HUES6 (cell line): ENCODE measurements at regions not wholly inside any gene's neighbourhood (a gene's known extent, or its start where the extent isn't known, plus 50 kb on each side); places are given as distances from the start of the nearest gene placed in this dataset.

Source experiments
- H3K27ac ChIP-seq: 2 replicates; pipeline ENCODE4 v1.7.0; 2013; ENCODE audit warnings: low read depth, mild to moderate bottlenecking, low read length, inconsistent platforms
- H3K27me3 ChIP-seq: 2 replicates; pipeline ENCODE4 v1.6.1; 2013; ENCODE audit warnings: low read length; ENCODE audit not compliant: control insufficient read depth, insufficient read depth
- H3K36me3 ChIP-seq: 2 replicates; pipeline ENCODE4 v1.6.1; 2013; ENCODE audit warnings: low read length; ENCODE audit not compliant: control insufficient read depth, insufficient read depth
- H3K4me1 ChIP-seq: 2 replicates; pipeline ENCODE4 v1.6.1; 2013; ENCODE audit warnings: low read length; ENCODE audit not compliant: control insufficient read depth, insufficient read depth
- H3K4me3 ChIP-seq: 2 replicates; pipeline ENCODE4 v1.5.1; 2013; ENCODE audit warnings: low read depth, low read length
- H3K9ac ChIP-seq: one replicate; pipeline ENCODE4 v1.6.1; 2013; ENCODE audit warnings: mild to moderate bottlenecking, low read length
- H3K9me3 ChIP-seq: 2 replicates; pipeline ENCODE4 v1.6.1; 2013; ENCODE audit warnings: low read depth, low read length; ENCODE audit not compliant: control insufficient read depth, insufficient read depth

DNA sequence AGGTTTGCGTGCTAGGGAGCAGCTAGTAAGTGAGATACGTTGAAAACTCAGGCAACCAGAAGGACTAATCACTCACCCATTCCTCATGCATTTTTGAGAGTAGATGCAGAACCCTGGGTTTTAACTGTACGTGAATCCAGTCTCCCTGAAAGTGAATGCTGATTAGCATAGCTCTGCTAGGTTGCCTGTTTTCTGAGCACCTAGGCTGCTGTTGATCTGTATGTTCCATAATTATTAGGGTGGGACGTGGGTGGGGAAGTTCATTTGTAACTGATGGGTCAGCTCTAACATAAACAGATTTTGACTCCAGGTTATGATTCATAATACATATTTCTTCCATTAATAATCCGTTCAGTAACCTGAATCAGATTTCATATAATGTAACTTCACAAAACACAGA, 379.0 kb upstream of the FANCL start:
- H3K27me3 ChIP-seq = no peaks in the 10 kb centered on the region
- H3K4me1 ChIP-seq = no peaks in the 10 kb centered on the region
- H3K4me3 ChIP-seq = no peak overlapping the region
- no peaks in the 10 kb centered on the region for H3K36me3 ChIP-seq
- H3K9ac ChIP-seq = no peak overlapping the region
- no peak overlapping the region for H3K27ac ChIP-seq
- H3K9me3 ChIP-seq = no peaks in the 10 kb centered on the region

DNA sequence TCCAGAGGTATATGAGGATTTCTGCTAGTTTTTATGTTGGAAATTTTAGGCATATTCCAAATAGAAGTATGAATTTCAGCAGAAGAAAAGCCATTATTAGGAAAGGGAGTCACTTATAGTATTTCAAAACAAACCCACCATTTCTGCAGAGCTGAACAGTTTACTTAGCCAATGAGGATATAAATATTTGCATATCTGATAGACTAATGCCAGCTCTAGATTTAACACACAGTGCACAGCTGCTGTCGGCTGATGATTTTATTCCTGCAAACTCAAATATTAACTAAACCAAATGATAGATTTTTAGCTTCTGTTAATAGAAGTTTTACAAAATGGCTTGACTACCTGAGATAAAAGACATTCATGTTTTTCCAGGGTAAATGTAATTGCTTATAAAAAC, 375.8 kb upstream of the FANCL start:
- H3K27me3 ChIP-seq = no peaks in the 10 kb centered on the region
- no peak overlapping the region for H3K4me3 ChIP-seq
- H3K4me1 ChIP-seq = no peaks in the 10 kb centered on the region
- H3K9ac ChIP-seq = no peak overlapping the region
- no peak overlapping the region for H3K27ac ChIP-seq
- H3K9me3 ChIP-seq = no peaks in the 10 kb centered on the region
- H3K36me3 ChIP-seq = no peaks in the 10 kb centered on the region

DNA sequence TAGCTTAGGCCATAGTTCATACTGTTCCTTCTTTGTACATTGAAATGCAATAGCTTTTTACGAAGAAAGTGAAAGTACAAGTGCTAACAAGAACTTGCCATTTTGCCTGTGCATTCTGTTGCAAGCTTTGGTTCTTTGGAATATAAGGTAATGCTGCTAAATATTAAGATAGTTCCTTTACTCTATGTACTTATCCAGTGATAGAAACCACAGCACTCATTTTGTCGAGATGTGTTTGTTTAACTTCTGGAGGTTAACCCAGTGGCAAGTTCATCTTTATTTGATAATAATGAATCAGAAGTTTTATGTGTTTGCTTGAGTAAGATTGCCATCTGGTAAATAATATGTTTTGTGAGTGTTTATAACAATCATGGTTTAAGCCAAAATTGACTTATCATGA, 373.1 kb upstream of the FANCL start:
- Histone ChIP-seq H3K9me3 (no peaks in the 10 kb centered on the region), H3K9ac (no peak overlapping the region), H3K36me3 (no peaks in the 10 kb centered on the region), H3K4me3 (no peak overlapping the region), H3K27ac (no peak overlapping the region), H3K27me3 (no peaks in the 10 kb centered on the region), H3K4me1 (no peaks in the 10 kb centered on the region)

DNA sequence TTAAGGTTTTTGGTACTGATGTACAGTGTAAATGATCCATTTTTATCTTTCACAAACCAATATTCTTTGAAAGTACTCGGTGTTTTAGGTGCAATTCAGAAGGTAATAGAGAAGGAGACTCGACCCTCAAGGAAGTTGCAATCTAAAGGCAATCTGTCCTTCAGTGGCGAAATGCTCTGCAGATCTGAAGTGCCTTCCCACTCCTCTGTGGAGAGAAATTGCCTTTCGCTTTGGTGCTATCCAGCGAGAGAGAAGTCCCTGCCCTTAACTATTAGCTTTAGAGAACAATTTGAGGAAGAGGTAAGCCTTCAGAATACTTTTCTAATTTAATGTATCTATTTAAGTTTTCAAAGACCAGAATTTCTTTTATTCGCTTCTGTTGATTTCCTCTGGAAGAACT, 371.8 kb upstream of the FANCL start:
- H3K9me3 ChIP-seq = no peaks in the 10 kb centered on the region
- H3K36me3 ChIP-seq = no peaks in the 10 kb centered on the region
- H3K9ac ChIP-seq = no peak overlapping the region
- no peak overlapping the region for H3K27ac ChIP-seq
- H3K4me1 ChIP-seq = no peaks in the 10 kb centered on the region
- no peak overlapping the region for H3K4me3 ChIP-seq
- no peaks in the 10 kb centered on the region for H3K27me3 ChIP-seq

DNA sequence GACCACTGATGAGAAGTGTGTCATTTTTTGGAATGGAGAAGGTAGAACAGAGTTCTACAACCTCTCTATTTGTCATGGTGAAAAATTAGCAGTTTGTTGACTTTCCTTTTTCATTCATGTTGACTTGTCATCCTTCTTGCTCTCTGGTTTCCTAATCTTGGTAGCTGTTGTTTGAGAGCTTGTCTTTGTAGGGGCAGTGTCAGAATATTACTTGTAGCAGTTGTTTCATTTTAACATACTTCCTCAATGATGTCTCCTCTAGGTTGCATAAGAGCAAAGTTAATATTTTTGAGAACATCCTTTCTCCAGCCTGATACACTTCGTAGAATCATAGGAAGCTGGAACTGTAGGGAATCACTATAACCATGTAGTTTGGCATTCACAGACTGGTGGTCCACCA, 368.2 kb upstream of the FANCL start:
- no peak overlapping the region for H3K9ac ChIP-seq
- no peak overlapping the region for H3K27ac ChIP-seq
- H3K9me3 ChIP-seq = no peaks in the 10 kb centered on the region
- no peaks in the 10 kb centered on the region for H3K27me3 ChIP-seq
- H3K4me1 ChIP-seq = no peaks in the 10 kb centered on the region
- H3K36me3 ChIP-seq = no peaks in the 10 kb centered on the region
- no peak overlapping the region for H3K4me3 ChIP-seq

DNA sequence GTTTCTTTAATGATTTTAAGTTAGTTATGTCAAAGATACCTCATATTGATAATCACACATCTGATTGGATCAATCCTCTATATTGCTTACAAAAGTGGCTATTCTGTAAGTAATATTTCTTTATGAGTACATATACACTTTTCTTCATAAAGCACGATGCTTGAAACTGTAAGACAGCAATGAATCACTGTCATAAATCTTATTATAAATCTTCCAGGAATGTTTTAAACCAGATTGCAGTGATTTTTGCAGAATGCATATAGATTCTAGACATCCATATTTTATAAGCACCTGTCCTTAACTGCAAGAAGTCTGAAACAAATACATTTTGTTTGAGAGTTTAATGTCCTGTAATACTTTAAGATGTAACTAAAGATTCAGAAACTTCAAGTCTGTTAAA, 367.0 kb upstream of the FANCL start:
- H3K9ac ChIP-seq = no peak overlapping the region
- H3K4me3 ChIP-seq = no peak overlapping the region
- no peaks in the 10 kb centered on the region for H3K36me3 ChIP-seq
- H3K9me3 ChIP-seq = no peaks in the 10 kb centered on the region
- no peak overlapping the region for H3K27ac ChIP-seq
- no peaks in the 10 kb centered on the region for H3K27me3 ChIP-seq
- no peaks in the 10 kb centered on the region for H3K4me1 ChIP-seq

DNA sequence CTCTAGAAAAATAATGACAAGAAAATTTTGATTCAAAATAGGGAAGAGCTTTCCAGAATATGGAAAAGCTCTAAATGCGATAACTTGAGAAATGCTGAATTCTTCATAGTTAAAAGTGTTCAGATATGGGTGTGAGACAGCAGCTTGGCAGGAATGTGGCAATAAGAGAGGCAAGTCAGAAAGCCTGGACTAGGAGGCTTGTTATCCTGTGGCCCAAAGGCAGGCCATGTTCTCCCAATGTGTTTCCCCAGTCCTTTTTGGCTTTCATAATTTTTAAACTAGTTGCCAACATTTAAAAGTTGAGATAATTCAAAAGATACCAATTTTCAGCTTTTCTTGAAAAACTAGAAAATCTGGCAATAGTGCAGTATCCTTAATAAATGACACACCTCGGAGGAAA, 366.3 kb upstream of the FANCL start:
- Histone ChIP-seq H3K9ac (no peak overlapping the region), H3K27ac (no peak overlapping the region)

DNA sequence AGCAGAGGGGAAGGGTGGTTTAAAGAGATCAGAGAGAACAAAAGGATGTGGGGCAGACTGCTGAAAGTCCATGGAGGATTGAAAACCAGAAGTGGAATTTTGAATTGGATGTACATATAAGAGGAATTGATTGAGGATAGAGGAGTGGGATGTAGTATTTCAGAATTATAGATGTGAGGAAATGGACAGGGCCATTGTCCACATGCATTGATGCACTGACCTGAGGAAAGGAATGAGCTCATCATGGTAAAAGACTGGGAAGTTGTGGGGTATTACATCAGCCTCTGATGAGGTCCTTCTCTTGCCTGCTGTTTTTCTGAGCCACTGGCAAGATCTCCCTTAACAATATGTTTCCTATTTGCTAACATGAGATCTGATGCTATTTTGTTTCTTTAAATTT, 365.7 kb upstream of the FANCL start:
- Histone ChIP-seq H3K27me3 (no peaks in the 10 kb centered on the region), H3K27ac (no peak overlapping the region), H3K4me1 (no peaks in the 10 kb centered on the region), H3K9me3 (no peaks in the 10 kb centered on the region), H3K9ac (no peak overlapping the region), H3K4me3 (no peak overlapping the region), H3K36me3 (no peaks in the 10 kb centered on the region)

More for the DNA sequence above, 366.3 kb upstream of the FANCL start:
- H3K4me1 ChIP-seq = no peaks in the 10 kb centered on the region
- no peak overlapping the region for H3K4me3 ChIP-seq
- no peaks in the 10 kb centered on the region for H3K27me3 ChIP-seq
- no peaks in the 10 kb centered on the region for H3K9me3 ChIP-seq
- H3K36me3 ChIP-seq = no peaks in the 10 kb centered on the region

DNA sequence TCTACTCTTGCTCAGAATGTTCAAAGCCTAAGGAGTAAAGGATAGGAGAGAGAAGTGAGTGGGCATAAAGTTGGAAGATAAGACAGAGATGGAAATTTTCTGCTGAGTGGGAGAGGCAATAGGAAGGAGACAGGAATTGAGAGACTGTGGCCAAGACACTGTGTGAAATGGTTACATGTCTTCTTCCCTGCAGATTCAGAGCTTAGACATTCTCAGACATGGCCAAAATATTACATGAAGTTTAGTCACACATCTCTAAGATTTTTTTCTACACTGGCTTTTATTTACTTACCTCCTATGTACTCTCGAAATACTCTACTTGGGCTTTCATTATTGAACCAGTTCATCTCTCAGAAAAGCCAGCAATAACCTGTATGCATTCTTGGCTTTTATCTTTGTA, 363.0 kb upstream of the FANCL start:
- Histone ChIP-seq H3K36me3 (no peaks in the 10 kb centered on the region), H3K27me3 (no peaks in the 10 kb centered on the region), H3K4me1 (no peaks in the 10 kb centered on the region), H3K9ac (no peak overlapping the region), H3K4me3 (no peak overlapping the region), H3K27ac (no peak overlapping the region), H3K9me3 (no peaks in the 10 kb centered on the region)

DNA sequence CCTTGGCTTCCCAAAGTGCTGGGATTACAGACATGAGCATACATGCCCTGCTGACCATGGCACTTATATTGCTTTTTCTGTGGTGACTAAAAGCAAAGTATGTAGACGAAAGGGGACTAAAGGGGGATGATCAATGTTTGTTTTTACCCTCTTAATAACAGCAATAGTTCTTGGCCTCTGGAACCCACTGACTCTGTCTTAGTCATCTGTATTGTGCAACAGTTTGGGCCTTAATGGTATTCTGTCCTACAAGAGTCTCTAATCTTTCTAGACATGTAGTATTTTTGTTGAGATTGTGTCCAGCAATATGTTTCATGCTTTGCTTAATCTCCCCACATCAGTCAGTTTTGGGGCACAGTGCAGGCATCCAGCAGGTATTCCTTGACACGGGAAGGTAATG, 359.9 kb upstream of the FANCL start:
- Histone ChIP-seq H3K36me3 (no peaks in the 10 kb centered on the region), H3K4me1 (no peaks in the 10 kb centered on the region), H3K9ac (no peak overlapping the region), H3K27ac (no peak overlapping the region), H3K9me3 (no peaks in the 10 kb centered on the region), H3K4me3 (no peak overlapping the region), H3K27me3 (no peaks in the 10 kb centered on the region)

DNA sequence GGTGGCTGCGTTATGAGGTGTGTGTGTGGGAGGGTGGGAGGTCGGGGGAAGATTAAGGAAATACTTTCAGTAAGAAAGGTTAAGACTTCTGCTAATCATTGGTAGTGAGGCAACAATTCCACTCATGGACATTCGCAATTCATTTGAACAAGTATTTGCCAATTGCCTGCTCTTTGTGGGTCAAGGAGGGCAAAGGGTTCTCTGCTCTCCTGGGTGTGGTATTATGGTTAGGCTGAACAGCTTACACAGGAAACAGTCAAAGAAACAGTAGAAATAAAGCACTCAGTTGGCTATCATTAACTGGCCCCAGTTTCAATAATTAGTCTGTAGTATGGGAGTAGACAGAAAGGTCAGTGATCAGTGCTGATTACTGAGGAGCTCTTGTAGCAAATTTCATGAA, 357.0 kb upstream of the FANCL start:
- Histone ChIP-seq H3K4me3 (no peak overlapping the region), H3K36me3 (no peaks in the 10 kb centered on the region)

DNA sequence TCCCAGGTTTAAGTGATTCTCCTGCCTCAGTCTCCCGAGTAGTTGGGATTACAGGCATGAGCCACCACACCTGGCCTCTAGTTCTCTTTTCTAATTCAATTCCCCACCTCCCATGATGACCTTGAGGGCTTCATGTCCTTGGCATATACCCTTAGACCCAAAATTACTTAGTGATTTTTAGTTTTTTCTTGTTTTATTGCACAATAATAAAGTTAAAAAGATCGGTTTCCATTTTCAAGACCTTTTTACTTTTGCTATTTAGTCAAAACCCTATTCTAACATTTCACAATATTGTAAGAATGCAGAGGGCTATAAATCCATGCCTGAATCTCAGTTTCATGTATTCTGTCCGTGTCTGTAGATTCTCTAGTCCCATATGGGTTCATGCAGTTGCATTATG, 354.6 kb upstream of the FANCL start:
- no peak overlapping the region for H3K27ac ChIP-seq
- no peaks in the 10 kb centered on the region for H3K4me1 ChIP-seq

More for the DNA sequence above, 357.0 kb upstream of the FANCL start:
- no peak overlapping the region for H3K9ac ChIP-seq
- H3K4me1 ChIP-seq = no peaks in the 10 kb centered on the region
- H3K27me3 ChIP-seq = no peaks in the 10 kb centered on the region
- H3K9me3 ChIP-seq = no peaks in the 10 kb centered on the region
- no peak overlapping the region for H3K27ac ChIP-seq

More for the DNA sequence above, 354.6 kb upstream of the FANCL start:
- H3K36me3 ChIP-seq = no peaks in the 10 kb centered on the region
- H3K4me3 ChIP-seq = no peak overlapping the region
- H3K27me3 ChIP-seq = no peaks in the 10 kb centered on the region
- no peak overlapping the region for H3K9ac ChIP-seq
- no peaks in the 10 kb centered on the region for H3K9me3 ChIP-seq
